ENCODE measurements at regions not wholly inside any gene's neighbourhood (a gene's known extent, or its start where the extent isn't known, plus 50 kb on each side); places are given as distances from the start of the nearest gene placed in this dataset.

DNA sequence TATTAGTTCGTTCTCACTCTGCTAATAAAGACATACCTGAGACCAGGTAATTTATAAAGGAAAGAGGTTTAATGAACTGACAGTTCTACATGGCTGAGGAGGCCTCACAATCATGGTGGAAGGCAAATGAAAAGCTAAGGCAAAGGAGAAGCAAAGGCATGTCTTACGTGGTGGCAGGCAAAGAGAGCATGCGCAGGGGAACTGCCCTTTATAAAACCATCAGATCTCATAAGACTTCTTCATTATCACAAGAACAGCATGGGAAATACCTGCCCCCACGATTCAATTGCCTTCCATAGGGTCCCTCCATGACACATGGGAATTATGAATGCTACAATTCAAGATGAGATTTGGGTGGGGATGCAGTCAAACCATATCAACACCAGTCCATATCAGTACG is 133.5 kb downstream of the ZNF621 start:
- CTCF ChIA-PET, result interaction anchor here (0.6 kb wide), 1 partner anchor 35 kb away, joined by 3 read pairs; no protein-coding TSS in a partner anchor
- TF ChIP-seq, protein P1, sequence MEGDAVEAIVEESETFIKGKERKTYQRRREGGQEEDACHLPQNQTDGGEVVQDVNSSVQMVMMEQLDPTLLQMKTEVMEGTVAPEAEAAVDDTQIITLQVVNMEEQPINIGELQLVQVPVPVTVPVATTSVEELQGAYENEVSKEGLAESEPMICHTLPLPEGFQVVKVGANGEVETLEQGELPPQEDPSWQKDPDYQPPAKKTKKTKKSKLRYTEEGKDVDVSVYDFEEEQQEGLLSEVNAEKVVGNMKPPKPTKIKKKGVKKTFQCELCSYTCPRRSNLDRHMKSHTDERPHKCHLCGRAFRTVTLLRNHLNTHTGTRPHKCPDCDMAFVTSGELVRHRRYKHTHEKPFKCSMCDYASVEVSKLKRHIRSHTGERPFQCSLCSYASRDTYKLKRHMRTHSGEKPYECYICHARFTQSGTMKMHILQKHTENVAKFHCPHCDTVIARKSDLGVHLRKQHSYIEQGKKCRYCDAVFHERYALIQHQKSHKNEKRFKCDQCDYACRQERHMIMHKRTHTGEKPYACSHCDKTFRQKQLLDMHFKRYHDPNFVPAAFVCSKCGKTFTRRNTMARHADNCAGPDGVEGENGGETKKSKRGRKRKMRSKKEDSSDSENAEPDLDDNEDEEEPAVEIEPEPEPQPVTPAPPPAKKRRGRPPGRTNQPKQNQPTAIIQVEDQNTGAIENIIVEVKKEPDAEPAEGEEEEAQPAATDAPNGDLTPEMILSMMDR (IDR thresholded peaks at IDR 0.05; ENCODE audit: unreplicated experiment), result no peak
- Mint-ChIP-seq H3K36me3 (ENCODE audit: insufficient read depth, unreplicated experiment) (no peaks in the 10 kb centered on the region), H3K4me1 (ENCODE audit: low read depth, unreplicated experiment) (no peaks in the 10 kb centered on the region), H3K4me3 (ENCODE audit: low read depth, unreplicated experiment) (no peak overlapping the region), H3K9me3 (ENCODE audit: low read depth, unreplicated experiment) (no peaks in the 10 kb centered on the region), H3K27ac (ENCODE audit: unreplicated experiment) (no peak overlapping the region), H3K27me3 (ENCODE audit: unreplicated experiment) (peaks cover 30% of the 10 kb centered on the region)
- DNase-seq, result no peak
- BruUV-seq (replicated peaks), result no TSS peak
- intact Hi-C loops (cut with micrococcal nuclease; ENCODE audit: unreplicated experiment), result no loop called here

DNA sequence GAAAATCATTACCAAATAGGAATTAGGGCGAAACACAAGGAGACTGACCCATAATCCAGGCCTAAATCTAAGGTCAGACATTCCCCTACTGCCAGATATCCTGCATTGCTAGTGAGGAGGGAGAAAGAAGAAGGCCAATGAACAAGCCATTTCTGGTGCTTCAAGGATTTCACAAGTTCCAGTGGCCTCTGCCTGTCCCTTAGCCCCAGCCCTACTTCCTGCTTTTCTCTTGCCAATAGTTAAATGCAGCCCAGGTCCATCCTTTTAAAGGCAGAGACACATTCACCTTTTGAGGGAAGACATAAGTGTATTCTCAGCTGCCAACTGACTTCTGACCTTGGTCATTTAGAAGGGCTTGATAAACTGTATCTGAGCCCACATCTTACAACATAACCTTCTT is 135.8 kb downstream of the ZNF621 start:
- Mint-ChIP-seq H3K4me3 (ENCODE audit: low read depth, unreplicated experiment) (no peak overlapping the region), H3K4me1 (ENCODE audit: low read depth, unreplicated experiment) (no peaks in the 10 kb centered on the region), H3K27me3 (ENCODE audit: unreplicated experiment) (peaks cover 43% of the 10 kb centered on the region), H3K9me3 (ENCODE audit: low read depth, unreplicated experiment) (no peaks in the 10 kb centered on the region), H3K27ac (ENCODE audit: unreplicated experiment) (no peak overlapping the region), H3K36me3 (ENCODE audit: insufficient read depth, unreplicated experiment) (no peaks in the 10 kb centered on the region)
- no TSS peak for BruUV-seq (replicated peaks)
- DNase-seq, result no peak
- intact Hi-C loops (cut with micrococcal nuclease; ENCODE audit: unreplicated experiment), result no loop called here
- CTCF ChIA-PET, result no interaction called here
- TF ChIP-seq, protein P1 (IDR thresholded peaks at IDR 0.05; ENCODE audit: unreplicated experiment), result no peak

DNA sequence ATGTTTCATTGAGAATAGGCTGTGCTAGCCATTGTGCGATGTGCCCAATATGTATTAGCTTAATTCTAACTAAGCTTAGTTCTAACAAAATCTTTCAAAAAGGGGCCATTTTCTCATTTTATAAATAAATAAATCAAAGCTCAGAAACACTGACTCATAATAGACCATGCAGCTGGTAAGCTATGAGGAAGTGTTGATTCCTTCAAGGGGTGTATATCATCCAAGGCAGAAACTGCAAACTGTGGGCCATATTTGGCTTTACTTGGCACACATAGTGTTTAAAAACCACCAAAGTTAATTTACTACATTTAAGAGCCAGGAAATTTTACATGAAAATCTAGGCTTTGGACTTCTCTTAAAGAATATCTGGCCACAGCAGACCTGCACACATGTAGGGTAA is 136.5 kb downstream of the ZNF621 start:
- Mint-ChIP-seq H3K4me3 (ENCODE audit: low read depth, unreplicated experiment) (no peak overlapping the region), H3K27me3 (ENCODE audit: unreplicated experiment) (peaks cover 50% of the 10 kb centered on the region), H3K4me1 (ENCODE audit: low read depth, unreplicated experiment) (no peaks in the 10 kb centered on the region), H3K9me3 (ENCODE audit: low read depth, unreplicated experiment) (no peaks in the 10 kb centered on the region), H3K36me3 (ENCODE audit: insufficient read depth, unreplicated experiment) (no peaks in the 10 kb centered on the region), H3K27ac (ENCODE audit: unreplicated experiment) (no peak overlapping the region)
- intact Hi-C loops (cut with micrococcal nuclease; ENCODE audit: unreplicated experiment), result no loop called here
- no peak for DNase-seq
- TF ChIP-seq, protein P1 (IDR thresholded peaks at IDR 0.05; ENCODE audit: unreplicated experiment), result no peak
- no TSS peak for BruUV-seq (replicated peaks)
- CTCF ChIA-PET, result no interaction called here

DNA sequence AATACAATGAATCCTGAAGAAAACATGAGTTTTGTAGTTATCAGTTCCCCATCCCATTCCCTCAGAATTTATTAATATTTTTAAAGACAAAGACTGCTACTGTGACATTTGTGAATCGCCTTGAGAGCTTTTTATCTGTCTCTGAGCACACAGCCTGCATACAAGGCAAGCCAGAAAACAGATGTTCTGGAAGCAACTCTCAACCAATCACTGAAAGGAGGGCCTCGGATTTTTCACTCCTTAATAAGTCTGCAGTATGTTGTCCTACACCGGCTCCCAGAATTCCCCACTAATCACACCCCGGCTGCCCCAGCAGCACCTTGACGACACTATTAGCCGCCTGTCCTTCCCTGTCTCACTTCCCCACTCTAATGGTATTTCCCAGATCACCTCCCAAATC is 138.5 kb downstream of the ZNF621 start:
- intact Hi-C loops (cut with micrococcal nuclease; ENCODE audit: unreplicated experiment), result no loop called here
- no TSS peak for BruUV-seq (replicated peaks)
- Mint-ChIP-seq H3K4me1 (ENCODE audit: low read depth, unreplicated experiment) (no peaks in the 10 kb centered on the region), H3K4me3 (ENCODE audit: low read depth, unreplicated experiment) (no peak overlapping the region), H3K9me3 (ENCODE audit: low read depth, unreplicated experiment) (no peaks in the 10 kb centered on the region), H3K36me3 (ENCODE audit: insufficient read depth, unreplicated experiment) (no peaks in the 10 kb centered on the region), H3K27ac (ENCODE audit: unreplicated experiment) (no peak overlapping the region), H3K27me3 (ENCODE audit: unreplicated experiment) (peaks cover 33% of the 10 kb centered on the region)
- TF ChIP-seq, protein P1 (IDR thresholded peaks at IDR 0.05; ENCODE audit: unreplicated experiment), result no peak
- no peak for DNase-seq
- CTCF ChIA-PET, result no interaction called here

DNA sequence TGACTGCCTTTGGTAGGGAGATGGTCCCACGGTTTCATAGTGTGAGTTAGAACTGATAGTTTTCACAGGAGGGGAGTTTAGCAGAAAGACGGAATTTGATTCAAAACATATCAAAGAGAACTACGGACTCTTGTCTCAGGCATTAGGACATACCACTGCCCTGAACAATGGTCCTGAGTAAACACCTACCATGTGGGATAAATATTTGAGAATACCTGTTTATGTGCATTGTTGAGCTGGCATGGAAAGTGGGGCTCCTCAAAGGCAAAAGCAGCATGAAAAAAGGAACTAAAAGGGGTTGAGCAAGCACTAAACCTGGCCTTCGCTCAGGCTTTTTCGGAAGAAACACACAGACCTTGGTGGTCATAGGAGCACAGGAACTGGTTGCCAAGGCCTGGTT is 144.4 kb downstream of the ZNF621 start:
- Mint-ChIP-seq H3K4me1 (ENCODE audit: low read depth, unreplicated experiment) (no peaks in the 10 kb centered on the region), H3K27ac (ENCODE audit: unreplicated experiment) (no peak overlapping the region), H3K27me3 (ENCODE audit: unreplicated experiment) (peaks cover 14% of the 10 kb centered on the region), H3K9me3 (ENCODE audit: low read depth, unreplicated experiment) (no peaks in the 10 kb centered on the region), H3K4me3 (ENCODE audit: low read depth, unreplicated experiment) (no peak overlapping the region), H3K36me3 (ENCODE audit: insufficient read depth, unreplicated experiment) (no peaks in the 10 kb centered on the region)
- DNase-seq, result no peak
- intact Hi-C loops (cut with micrococcal nuclease; ENCODE audit: unreplicated experiment), result no loop called here
- TF ChIP-seq, protein P1 (IDR thresholded peaks at IDR 0.05; ENCODE audit: unreplicated experiment), result no peak
- no TSS peak for BruUV-seq (replicated peaks)
- CTCF ChIA-PET, result no interaction called here

Measured in Calu3 (cell line).